ENCODE measurements at regions not wholly inside any gene's neighbourhood (a gene's known extent, or its start where the extent isn't known, plus 50 kb on each side); places are given as distances from the start of the nearest gene placed in this dataset.

GRCh38 chr5:56307714-56308333 is 74.7 kb upstream of the ANKRD55 start:
- no peak for TF ChIP-seq CTCF (IDR thresholded peaks at IDR 0.05; ENCODE audit: insufficient read depth, low read depth, low read length, missing control alignments)

GRCh38 chr5:56306433-56307150 is 73.5 kb upstream of the ANKRD55 start:
- H3K4me3 ChIP-seq (ENCODE audit: low read length), result no peak overlapping the region
- DNase-seq (ENCODE audit: low read depth), result no peak
- no peak for TF ChIP-seq CTCF (IDR thresholded peaks at IDR 0.05; ENCODE audit: insufficient read depth, low read depth, low read length, missing control alignments)

More at GRCh38 chr5:56307714-56308333, 74.7 kb upstream of the ANKRD55 start:
- DNase-seq (ENCODE audit: low read depth), result no peak
- no peak overlapping the region for H3K4me3 ChIP-seq (ENCODE audit: low read length)

GRCh38 chr5:56305001-56305950 is 72.1 kb upstream of the ANKRD55 start:
- TF ChIP-seq CTCF (IDR thresholded peaks at IDR 0.05; ENCODE audit: insufficient read depth, low read depth, low read length, missing control alignments), result no peak
- no peak overlapping the region for H3K4me3 ChIP-seq (ENCODE audit: low read length)
- no peak for DNase-seq (ENCODE audit: low read depth)

GRCh38 chr5:56303511-56303910 is 70.4 kb upstream of the ANKRD55 start:
- H3K4me3 ChIP-seq (ENCODE audit: low read length), result no peak overlapping the region
- no peak for DNase-seq (ENCODE audit: low read depth)
- no peak for TF ChIP-seq CTCF (IDR thresholded peaks at IDR 0.05; ENCODE audit: insufficient read depth, low read depth, low read length, missing control alignments)

GRCh38 chr5:56302027-56302426 is 68.9 kb upstream of the ANKRD55 start:
- DNase-seq (ENCODE audit: low read depth), result no peak
- no peak for TF ChIP-seq CTCF (IDR thresholded peaks at IDR 0.05; ENCODE audit: insufficient read depth, low read depth, low read length, missing control alignments)
- H3K4me3 ChIP-seq (ENCODE audit: low read length), result no peak overlapping the region

GRCh38 chr5:56301069-56301468 is 67.9 kb upstream of the ANKRD55 start:
- no peak overlapping the region for H3K4me3 ChIP-seq (ENCODE audit: low read length)
- DNase-seq (ENCODE audit: low read depth), result peak; percentile 97
- no peak for TF ChIP-seq CTCF (IDR thresholded peaks at IDR 0.05; ENCODE audit: insufficient read depth, low read depth, low read length, missing control alignments)

Measured in epithelial cell of esophagus (primary cell).